Breast epithelium (tissue), 4 donors: ENCODE measurements at regions not wholly inside any gene's neighbourhood (a gene's known extent, or its start where the extent isn't known, plus 50 kb on each side); places are given as distances from the start of the nearest gene placed in this dataset.

Experiments
- DNase-seq, 2 donors: peaks; one replicate each; pipeline ENCODE4 v3.0.0-alpha.2; 2019; ENCODE audit warnings: low spot score in 2 of 2
- H3K27ac ChIP-seq, 2 donors: fragments of 200-600 bp; sonication (generic) in 1 of 2; one replicate each; pipeline ENCODE4 v1.5.1; 2016 to 2019; ENCODE audit warnings: mild to moderate bottlenecking in 1 of 2
- H3K27me3 ChIP-seq, 2 donors: fragments of 200-600 bp; sonication (generic) in 1 of 2; one replicate each; pipeline versions ENCODE4 v1.5.1 to v1.6.0; 2017 to 2019; ENCODE audit warnings: control low read depth in 1 of 2, mild to moderate bottlenecking in 1 of 2
- H3K36me3 ChIP-seq: fragments of 200-600 bp; one replicate; pipeline ENCODE4 v1.5.1; 2019
- H3K4me1 ChIP-seq, 2 donors: fragments of 200-600 bp; sonication (generic); one replicate each; pipeline ENCODE4 v1.5.1; 2016 to 2019; ENCODE audit warnings: control low read depth in 1 of 2
- H3K4me3 ChIP-seq, 3 donors: fragments of 200-600 bp; sonication (generic); 1 replicate in 2 of 3; 2 replicates in 1 of 3; pipeline ENCODE4 v1.5.1; 2016 to 2019; ENCODE audit warnings: mild to moderate bottlenecking in 3 of 3, moderate library complexity in 2 of 3
- H3K9me3 ChIP-seq, 2 donors: fragments of 200-600 bp; sonication (generic) in 1 of 2; one replicate each; pipeline ENCODE4 v1.5.1; 2016 to 2019; ENCODE audit warnings: control low read depth in 1 of 2
- POLR2A ChIP-seq: fragments of 450-650 bp; IDR thresholded peaks from one replicate; pipeline ENCODE4 v1.6.1; 2016; ENCODE audit warnings: antibody characterized with exemption, mild to moderate bottlenecking, moderate library complexity
- POLR2AphosphoS5 ChIP-seq, 3 donors: sonication (generic); formaldehyde crosslinking; IDR thresholded peaks; one replicate each; pipeline ENCODE4 v1.6.1; 2017; ENCODE audit warnings: antibody characterized with exemption in 3 of 3
- intact Hi-C: fragments of 100-400 bp; cut with DNase I; formaldehyde crosslinking; loops from one replicate; pipeline ENCODE4 v1.15.1; 2023; ENCODE audit warnings: low total_unique reads
- TF ChIP-seq, protein P1 (sequence below), 3 donors: fragments of 450-650 bp; IDR thresholded peaks; one replicate each; pipeline ENCODE4 v1.5.1; 2016 to 2017; ENCODE audit warnings: antibody characterized with exemption in 3 of 3, mild to moderate bottlenecking in 3 of 3, moderate library complexity in 3 of 3

DNA sequence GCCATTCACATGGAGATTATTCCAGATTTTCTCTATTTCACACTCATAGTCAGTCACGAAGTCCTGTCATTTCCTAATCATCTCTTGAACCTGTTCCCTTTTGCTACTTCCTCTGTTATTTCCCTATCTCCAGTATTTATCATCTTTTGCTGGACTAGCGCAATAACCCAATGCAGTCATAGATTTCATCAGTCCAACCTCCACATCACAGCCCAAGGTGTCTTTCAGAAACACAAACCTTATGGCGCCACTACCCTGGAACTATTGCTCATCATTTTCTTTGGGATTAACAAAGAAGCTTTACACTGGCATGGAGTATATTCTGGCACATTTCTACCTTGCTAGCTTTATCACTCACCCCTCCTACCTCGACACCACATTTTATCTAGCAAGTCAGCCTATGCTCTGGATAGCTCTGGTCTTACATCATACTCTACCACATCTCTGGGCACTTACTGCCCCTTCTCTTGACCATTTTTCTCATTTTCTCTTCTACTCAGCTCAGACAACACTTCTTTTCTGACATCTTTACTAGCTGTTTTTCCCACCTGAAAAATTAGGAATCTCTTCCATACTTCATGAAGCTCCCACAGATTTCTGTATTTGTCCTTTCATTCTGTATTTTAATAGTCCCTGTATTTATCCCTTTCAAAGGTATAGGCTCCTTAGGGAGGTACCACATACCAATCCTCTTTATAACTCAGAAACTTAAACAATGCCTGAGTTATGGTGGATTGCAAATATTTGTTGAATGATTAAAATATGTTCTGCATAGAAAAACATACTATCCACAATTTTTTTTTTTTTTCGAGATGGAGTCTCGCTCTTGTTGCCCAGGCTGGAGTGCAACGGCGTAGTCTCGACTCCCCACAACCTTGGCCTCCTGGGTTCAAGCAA lies 534.7 kb downstream of the KLF12 start:
- no peaks in the 10 kb centered on the region for H3K4me1 ChIP-seq
- intact Hi-C loops, result no loop called here
- no peak for TF ChIP-seq POLR2A
- no peak for TF ChIP-seq POLR2AphosphoS5 (IDR thresholded peaks at IDR 0.05)
- TF ChIP-seq, protein P1, sequence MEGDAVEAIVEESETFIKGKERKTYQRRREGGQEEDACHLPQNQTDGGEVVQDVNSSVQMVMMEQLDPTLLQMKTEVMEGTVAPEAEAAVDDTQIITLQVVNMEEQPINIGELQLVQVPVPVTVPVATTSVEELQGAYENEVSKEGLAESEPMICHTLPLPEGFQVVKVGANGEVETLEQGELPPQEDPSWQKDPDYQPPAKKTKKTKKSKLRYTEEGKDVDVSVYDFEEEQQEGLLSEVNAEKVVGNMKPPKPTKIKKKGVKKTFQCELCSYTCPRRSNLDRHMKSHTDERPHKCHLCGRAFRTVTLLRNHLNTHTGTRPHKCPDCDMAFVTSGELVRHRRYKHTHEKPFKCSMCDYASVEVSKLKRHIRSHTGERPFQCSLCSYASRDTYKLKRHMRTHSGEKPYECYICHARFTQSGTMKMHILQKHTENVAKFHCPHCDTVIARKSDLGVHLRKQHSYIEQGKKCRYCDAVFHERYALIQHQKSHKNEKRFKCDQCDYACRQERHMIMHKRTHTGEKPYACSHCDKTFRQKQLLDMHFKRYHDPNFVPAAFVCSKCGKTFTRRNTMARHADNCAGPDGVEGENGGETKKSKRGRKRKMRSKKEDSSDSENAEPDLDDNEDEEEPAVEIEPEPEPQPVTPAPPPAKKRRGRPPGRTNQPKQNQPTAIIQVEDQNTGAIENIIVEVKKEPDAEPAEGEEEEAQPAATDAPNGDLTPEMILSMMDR (IDR thresholded peaks at IDR 0.05), result no peak
- no peaks in the 10 kb centered on the region for H3K27me3 ChIP-seq
- H3K9me3 ChIP-seq, result peaks cover 0 to 9% of the 10 kb centered on the region in 2 donors
- H3K27ac ChIP-seq, result no peak overlapping the region
- H3K36me3 ChIP-seq, result no peaks in the 10 kb centered on the region
- no peak for DNase-seq
- H3K4me3 ChIP-seq, result no peak overlapping the region

DNA sequence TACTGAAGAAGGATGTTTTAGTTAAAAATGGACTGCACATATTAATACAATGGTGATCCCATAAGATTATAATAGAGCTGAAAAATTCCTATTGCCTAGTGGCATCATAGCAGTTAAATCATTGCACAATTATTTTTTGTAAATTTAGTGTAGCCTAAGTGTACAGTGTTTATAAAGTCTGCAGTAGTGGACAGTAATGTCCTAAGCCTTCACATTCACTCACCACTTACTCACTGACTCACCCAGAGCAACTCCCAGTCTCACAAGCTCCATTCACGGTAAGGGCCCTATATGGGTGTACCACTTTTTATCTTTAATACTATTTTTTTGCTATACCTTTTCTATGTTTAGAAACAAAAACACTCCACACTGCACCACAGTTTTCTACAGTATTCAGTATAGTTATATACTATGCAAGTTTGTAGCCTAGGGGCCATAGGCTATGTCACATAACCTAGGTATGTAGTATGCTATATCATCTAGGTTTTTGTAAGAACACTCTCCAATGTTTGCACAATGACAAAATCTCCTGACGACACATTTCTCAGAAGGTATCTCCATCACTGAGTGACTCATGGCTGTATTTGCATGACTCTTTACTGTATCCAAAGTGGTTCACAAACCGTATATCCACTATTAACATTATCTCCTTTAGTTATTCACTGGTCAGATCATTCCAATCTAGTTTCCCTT lies 536.0 kb downstream of the KLF12 start:
- Histone ChIP-seq H3K4me1 (no peaks in the 10 kb centered on the region), H3K4me3 (no peak overlapping the region), H3K27ac (no peak overlapping the region), H3K9me3 (no peaks in the 10 kb centered on the region), H3K36me3 (no peaks in the 10 kb centered on the region), H3K27me3 (no peaks in the 10 kb centered on the region)
- TF ChIP-seq POLR2A, result no peak
- DNase-seq, result no peak
- intact Hi-C loops, result no loop called here

DNA sequence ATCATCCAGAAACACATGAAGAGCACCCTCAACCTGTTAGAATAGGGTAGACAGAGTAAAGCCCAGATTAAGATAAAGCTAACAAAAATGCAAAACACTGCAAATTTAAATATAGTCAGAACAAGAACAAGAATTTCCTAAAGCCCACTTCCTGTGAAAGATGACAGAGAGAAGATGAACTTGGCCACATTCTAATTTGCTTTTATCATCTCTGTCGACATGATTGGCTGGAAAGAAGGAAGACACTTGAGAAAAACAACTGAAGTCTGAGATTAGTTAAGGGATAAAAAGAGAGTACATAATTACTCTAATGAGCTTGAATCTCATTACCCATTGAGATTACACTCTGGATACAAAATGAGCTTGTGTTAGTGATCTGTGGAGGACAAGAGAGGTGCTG lies 537.6 kb downstream of the KLF5 start:
- intact Hi-C loops, result no loop called here
- no peak for DNase-seq
- no peak for TF ChIP-seq POLR2A
- TF ChIP-seq, protein P1 (IDR thresholded peaks at IDR 0.05), result no peak
- no peak for TF ChIP-seq POLR2AphosphoS5 (IDR thresholded peaks at IDR 0.05)
- no peak overlapping the region for H3K4me3 ChIP-seq
- H3K27ac ChIP-seq, result no peak overlapping the region
- no peaks in the 10 kb centered on the region for H3K4me1 ChIP-seq
- H3K9me3 ChIP-seq, result no peaks in the 10 kb centered on the region
- H3K36me3 ChIP-seq, result no peaks in the 10 kb centered on the region
- H3K27me3 ChIP-seq, result no peaks in the 10 kb centered on the region

DNA sequence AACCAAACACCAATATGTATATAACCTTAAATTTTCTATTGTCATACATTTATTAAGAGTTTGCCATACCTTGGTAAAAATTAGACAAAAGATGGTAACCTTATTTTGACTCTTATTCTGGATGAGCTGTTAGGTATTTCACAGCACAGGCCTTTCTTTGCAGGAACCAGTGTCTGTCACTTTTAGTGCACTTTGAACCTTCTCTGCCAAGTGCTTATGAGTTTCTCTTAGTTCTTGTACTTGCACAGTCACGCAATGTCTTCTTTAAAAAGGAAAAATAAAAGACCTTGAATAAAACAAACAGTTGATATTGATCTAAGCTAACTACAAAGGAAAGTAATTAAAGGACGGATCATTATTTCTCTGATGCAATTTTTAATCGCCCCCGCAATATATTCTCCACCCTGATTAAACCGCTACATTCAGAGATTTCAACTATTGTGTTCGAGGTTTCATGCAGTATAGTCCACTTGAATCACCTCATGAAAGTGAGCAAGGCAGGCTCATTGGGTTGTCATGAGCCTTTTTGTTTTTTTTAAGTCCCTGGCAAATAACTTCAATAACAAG lies 534.5 kb downstream of the KLF5 start:
- no peak overlapping the region for H3K27ac ChIP-seq
- intact Hi-C loops, result no loop called here
- TF ChIP-seq POLR2AphosphoS5 (IDR thresholded peaks at IDR 0.05), result no peak
- no peak for TF ChIP-seq POLR2A
- TF ChIP-seq, protein P1 (IDR thresholded peaks at IDR 0.05), result no peak

DNA sequence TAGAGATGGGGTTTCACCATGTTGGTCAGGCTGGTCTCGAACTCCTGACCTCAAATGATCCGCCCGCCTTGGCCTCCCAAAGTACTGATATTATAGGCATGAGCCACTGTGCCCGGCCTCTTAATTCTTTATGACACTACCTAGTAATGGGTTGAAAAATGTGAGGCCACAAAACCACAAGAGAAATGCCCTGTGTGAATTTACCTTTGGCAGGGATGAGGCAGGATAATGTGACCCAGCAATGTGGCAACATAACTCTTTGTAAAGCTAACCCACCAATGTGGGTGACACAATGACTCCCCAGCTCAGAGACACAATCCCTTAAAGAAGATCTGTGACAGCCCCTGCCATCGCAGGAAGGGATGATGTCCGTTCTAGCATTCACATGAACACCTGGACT lies 533.1 kb downstream of the KLF5 start:
- no peak for DNase-seq
- Histone ChIP-seq H3K27ac (no peak overlapping the region), H3K27me3 (no peaks in the 10 kb centered on the region), H3K36me3 (no peaks in the 10 kb centered on the region), H3K4me1 (no peaks in the 10 kb centered on the region), H3K9me3 (no peaks in the 10 kb centered on the region), H3K4me3 (no peak overlapping the region)
- intact Hi-C loops, result no loop called here
- no peak for TF ChIP-seq POLR2AphosphoS5 (IDR thresholded peaks at IDR 0.05)
- TF ChIP-seq POLR2A, result no peak
- TF ChIP-seq, protein P1 (IDR thresholded peaks at IDR 0.05), result no peak

More for the DNA sequence above, 534.5 kb downstream of the KLF5 start:
- H3K27me3 ChIP-seq, result no peaks in the 10 kb centered on the region
- H3K36me3 ChIP-seq, result no peaks in the 10 kb centered on the region
- no peaks in the 10 kb centered on the region for H3K4me1 ChIP-seq
- DNase-seq, result no peak
- H3K9me3 ChIP-seq, result no peaks in the 10 kb centered on the region
- H3K4me3 ChIP-seq, result no peak overlapping the region
